Bronchial epithelial cell (primary cell): ENCODE measurements at regions not wholly inside any gene's neighbourhood (a gene's known extent, or its start where the extent isn't known, plus 50 kb on each side); places are given as distances from the start of the nearest gene placed in this dataset.

Source experiments
- DNase-seq: peaks from one replicate; pipeline ENCODE4 v3.0.0-alpha.2; 2010; ENCODE audit warnings: low read depth
- FAIRE-seq: peaks from 2 replicates; lab custom pipeline; 2011; peaks lifted over from hg19 to GRCh38; lab: Jason Lieb, UNC
- H3K27me3 ChIP-seq: 2 replicates; pipeline ENCODE4 v1.5.1; 2011; ENCODE audit warnings: low read length; ENCODE audit not compliant: control insufficient read depth, insufficient read depth
- H3K36me3 ChIP-seq: 2 replicates; pipeline ENCODE4 v1.5.1; 2011; ENCODE audit warnings: low read length; ENCODE audit not compliant: control insufficient read depth, insufficient read depth
- H3K4me3 ChIP-seq: 2 replicates; pipeline ENCODE4 v1.5.1; 2011; ENCODE audit warnings: mild to moderate bottlenecking, low read depth, low read length, control low read depth
- TF ChIP-seq, protein P1 (sequence below): IDR thresholded peaks from 2 replicates; pipeline ENCODE4 v1.5.1; 2011; ENCODE audit warnings: mild to moderate bottlenecking, moderate library complexity, low read length, control low read depth, inconsistent platforms; ENCODE audit not compliant: insufficient read depth, severe bottlenecking

DNA sequence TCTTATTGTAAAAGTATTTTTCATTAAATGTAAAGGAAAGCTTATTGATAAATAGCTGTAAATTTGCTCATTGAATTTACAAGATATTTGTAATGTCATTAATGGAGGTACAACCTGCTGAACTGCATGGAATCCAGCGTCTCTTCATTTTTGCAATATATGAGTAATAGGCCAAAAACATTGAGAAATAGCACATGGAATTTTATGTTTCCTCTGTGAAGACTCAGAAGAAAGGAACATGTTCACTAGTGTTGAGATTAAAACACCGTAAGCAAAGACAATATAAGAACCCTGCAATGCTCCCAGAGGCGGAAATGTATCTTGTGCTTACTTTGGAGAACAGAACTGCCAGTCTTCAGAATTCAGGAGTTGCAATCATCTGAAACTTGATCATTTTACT, 167.6 kb downstream of the ALDH1A2 start:
- FAIRE-seq (no peak), DNase-seq (no peak)
- H3K27me3 ChIP-seq: no peaks in the 10 kb centered on the region
- TF ChIP-seq, protein P1, sequence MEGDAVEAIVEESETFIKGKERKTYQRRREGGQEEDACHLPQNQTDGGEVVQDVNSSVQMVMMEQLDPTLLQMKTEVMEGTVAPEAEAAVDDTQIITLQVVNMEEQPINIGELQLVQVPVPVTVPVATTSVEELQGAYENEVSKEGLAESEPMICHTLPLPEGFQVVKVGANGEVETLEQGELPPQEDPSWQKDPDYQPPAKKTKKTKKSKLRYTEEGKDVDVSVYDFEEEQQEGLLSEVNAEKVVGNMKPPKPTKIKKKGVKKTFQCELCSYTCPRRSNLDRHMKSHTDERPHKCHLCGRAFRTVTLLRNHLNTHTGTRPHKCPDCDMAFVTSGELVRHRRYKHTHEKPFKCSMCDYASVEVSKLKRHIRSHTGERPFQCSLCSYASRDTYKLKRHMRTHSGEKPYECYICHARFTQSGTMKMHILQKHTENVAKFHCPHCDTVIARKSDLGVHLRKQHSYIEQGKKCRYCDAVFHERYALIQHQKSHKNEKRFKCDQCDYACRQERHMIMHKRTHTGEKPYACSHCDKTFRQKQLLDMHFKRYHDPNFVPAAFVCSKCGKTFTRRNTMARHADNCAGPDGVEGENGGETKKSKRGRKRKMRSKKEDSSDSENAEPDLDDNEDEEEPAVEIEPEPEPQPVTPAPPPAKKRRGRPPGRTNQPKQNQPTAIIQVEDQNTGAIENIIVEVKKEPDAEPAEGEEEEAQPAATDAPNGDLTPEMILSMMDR: no peak
- H3K36me3 ChIP-seq: no peaks in the 10 kb centered on the region
- H3K4me3 ChIP-seq: no peak overlapping the region

DNA sequence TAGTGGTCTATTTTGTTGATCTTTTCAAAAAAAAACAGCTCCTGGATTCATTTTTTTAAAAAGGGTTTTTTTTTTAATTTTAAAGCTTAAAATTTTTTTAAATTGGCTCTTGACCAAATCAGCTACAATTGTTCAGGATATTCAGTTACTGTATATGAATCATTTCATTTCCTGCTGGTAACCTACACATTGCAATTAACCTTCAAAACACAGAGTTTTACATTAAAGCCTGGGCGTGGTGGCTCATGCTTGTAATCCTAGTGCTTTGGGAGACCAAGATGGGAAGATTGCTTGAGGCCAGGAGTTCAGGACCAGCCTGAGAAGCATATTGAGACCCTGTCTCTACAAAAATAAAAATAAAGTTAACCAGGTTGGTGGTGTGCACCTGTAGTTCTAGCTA, 163.4 kb downstream of the ALDH1A2 start:
- no peak for FAIRE-seq
- TF ChIP-seq, protein P1: no peak
- Histone ChIP-seq H3K36me3 (no peaks in the 10 kb centered on the region), H3K27me3 (no peaks in the 10 kb centered on the region), H3K4me3 (no peak overlapping the region)
- DNase-seq: peak; percentile 7
